GM10266 (cell line): ENCODE measurements at regions not wholly inside any gene's neighbourhood (a gene's known extent, or its start where the extent isn't known, plus 50 kb on each side); places are given as distances from the start of the nearest gene placed in this dataset.

ENCODE experiments used
- DNase-seq: peaks from one replicate; pipeline ENCODE4 v3.0.0; 2012; ENCODE audit errors: extremely low spot score
- TF ChIP-seq, protein P1 (sequence below): IDR thresholded peaks from 2 replicates; pipeline ENCODE4 v1.5.1; 2012; ENCODE audit warnings: mild to moderate bottlenecking, low read depth; ENCODE audit not compliant: control insufficient read depth, insufficient read depth; ENCODE audit errors: missing control alignments

DNA sequence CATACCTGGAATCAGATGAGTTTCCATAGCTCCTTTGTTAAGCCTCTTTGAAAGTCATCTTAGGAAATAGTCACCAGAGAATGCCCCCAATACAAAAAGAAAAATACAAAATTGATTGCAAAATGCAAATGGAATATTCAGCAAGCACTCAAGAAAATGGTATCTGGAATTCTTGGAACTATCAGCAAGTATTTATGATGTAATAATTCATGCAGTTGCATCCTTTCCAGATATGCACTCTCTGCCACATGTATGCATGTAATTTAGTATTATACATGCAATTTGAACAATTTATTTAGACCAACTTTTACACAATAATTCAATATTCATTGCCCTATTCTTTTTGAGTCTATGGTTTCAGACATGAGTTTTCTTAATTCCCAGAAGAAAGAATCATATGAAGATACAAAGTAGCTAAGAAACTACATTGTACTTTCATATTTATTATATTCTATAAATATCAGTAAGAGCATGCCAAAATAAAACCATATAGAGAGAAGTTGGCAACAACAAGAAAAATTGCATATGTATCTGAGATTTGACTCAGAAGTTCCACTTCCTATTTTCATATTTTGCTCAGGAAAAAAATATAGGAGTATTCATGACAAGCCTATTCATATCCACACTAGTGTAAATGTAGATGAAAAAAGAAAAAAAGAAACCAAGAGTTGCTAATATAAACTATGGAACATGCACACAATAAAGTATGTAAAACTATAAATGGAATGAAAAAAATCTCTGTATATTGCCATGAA, 338.5 kb downstream of the SEMA3D start:
- DNase-seq: no peak
- TF ChIP-seq, protein P1, sequence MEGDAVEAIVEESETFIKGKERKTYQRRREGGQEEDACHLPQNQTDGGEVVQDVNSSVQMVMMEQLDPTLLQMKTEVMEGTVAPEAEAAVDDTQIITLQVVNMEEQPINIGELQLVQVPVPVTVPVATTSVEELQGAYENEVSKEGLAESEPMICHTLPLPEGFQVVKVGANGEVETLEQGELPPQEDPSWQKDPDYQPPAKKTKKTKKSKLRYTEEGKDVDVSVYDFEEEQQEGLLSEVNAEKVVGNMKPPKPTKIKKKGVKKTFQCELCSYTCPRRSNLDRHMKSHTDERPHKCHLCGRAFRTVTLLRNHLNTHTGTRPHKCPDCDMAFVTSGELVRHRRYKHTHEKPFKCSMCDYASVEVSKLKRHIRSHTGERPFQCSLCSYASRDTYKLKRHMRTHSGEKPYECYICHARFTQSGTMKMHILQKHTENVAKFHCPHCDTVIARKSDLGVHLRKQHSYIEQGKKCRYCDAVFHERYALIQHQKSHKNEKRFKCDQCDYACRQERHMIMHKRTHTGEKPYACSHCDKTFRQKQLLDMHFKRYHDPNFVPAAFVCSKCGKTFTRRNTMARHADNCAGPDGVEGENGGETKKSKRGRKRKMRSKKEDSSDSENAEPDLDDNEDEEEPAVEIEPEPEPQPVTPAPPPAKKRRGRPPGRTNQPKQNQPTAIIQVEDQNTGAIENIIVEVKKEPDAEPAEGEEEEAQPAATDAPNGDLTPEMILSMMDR: no peak

DNA sequence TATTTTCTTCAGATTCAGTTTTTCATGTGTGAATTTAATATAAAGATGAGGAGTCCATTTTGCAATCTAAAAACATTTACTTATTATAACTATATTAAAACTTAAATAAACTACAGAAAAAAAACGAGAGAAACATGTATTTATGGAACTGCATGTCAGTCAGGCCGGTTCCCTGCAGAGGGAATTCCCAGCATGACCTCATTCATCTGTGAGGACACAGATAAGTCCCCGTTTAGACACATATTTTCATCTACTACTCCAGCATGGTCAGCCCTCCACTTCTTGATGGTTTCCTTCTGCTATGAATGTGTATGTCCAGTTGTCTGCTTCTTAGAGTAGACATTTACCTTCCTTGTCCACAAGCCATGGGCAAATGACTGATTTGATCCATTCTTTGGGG, 339.1 kb downstream of the SEMA3D start:
- DNase-seq: no peak
- TF ChIP-seq, protein P1: no peak

GRCh38 chr7:84847038-84847437, 339.8 kb downstream of the SEMA3D start:
- TF ChIP-seq, protein P1: no peak
- no peak for DNase-seq

- TF ChIP-seq, protein P1: no peak
- no peak for DNase-seq
Measured at GRCh38 chr7:84845971-84846370, 340.9 kb downstream of the SEMA3D start.

- TF ChIP-seq, protein P1: no peak
Measured at GRCh38 chr7:84844771-84845170, 342.1 kb downstream of the SEMA3D start.

GRCh38 chr7:84841809-84842208, 345.0 kb downstream of the SEMA3D start:
- no peak for DNase-seq

More at GRCh38 chr7:84844771-84845170, 342.1 kb downstream of the SEMA3D start:
- DNase-seq: no peak

GRCh38 chr7:84838857-84839256, 348.0 kb downstream of the SEMA3D start:
- DNase-seq: no peak
- TF ChIP-seq, protein P1: no peak

More at GRCh38 chr7:84841809-84842208, 345.0 kb downstream of the SEMA3D start:
- TF ChIP-seq, protein P1: no peak
